NCI-H1092 (cell line): ENCODE measurements at regions not wholly inside any gene's neighbourhood (a gene's known extent, or its start where the extent isn't known, plus 50 kb on each side); places are given as distances from the start of the nearest gene placed in this dataset.

Experiments
- DNase-seq: peaks from one replicate; lab custom pipeline; 2025; lab: John Stamatoyannopoulos, UW

DNA sequence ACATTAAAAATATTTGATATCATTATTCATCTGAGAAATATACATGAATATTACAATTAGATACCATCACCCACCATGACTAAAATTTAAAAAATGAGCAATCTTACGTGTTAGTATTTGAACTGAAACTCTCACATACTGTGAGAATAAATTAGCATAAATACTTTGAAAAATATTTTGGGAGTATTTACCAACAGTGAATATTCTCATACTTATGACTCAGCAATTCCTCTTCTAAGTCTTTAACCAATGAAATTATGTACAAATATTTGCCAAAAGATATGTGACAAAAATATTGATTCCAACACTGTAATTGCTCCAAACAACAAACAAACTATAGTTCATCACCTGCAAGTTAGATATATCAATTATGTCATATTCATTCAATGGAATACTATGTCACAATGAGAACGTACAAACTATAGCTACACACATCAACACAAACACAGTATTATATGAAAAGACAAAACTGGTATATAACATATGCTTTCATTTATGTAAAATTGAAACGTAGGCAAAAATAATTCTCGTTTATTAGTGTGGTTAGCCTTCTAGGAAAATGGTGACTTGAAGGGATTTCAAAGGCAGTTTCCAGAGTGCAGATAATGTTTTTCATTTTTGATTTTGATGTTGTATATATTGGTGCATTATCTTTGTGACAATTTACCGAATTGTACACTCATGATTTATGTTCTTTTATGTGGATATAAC lies 742.2 kb downstream of the SLC16A7 start:
- no peak for DNase-seq

GRCh38 chr12:60345442-60345841 lies 749.6 kb downstream of the SLC16A7 start:
- no peak for DNase-seq

- DNase-seq = no peak
Observed at GRCh38 chr12:60349232-60349978, 753.6 kb downstream of the SLC16A7 start.

- DNase-seq = no peak
Observed at GRCh38 chr12:60387356-60387755, 791.5 kb downstream of the SLC16A7 start.

DNA sequence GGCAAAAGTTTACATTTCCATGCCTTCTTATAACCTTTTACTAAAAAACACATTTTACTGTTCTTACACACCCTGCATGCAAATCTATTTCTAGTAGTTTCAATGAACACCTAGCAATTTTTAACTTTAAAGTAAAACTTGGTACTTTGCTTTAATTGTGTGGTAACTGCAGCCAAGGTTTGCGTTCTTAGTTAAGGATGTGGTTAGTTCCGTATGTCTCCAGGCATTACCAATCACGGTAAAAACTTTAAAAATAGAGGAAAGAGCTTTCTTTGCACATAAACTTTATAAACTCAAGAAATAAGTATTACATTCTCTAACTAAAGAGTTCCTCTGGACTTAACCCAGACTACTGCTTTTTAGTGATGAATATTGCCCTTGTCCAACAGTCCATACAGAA lies 795.2 kb downstream of the SLC16A7 start:
- no peak for DNase-seq

DNA sequence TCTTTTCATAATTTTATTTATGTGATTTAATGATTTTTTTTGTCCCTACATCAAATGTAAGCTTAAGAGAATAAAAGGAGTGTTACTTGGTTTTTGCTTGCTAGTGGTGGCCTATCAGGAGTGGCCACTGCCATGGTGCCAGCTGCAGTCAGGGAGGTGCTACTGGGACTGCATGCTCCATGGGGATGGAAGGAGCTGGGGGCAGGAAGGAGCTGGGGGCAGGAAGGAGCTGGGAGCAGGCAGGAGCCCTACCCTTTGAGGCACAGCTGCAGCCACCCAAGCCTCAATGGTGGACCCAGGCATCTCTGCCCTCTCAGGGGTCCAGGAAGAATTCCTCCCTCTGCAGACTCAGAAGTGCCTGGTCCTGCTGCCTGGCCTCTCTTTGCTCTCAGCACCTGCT lies 796.0 kb downstream of the SLC16A7 start:
- DNase-seq = no peak

- no peak for DNase-seq
Observed at GRCh38 chr12:60393093-60393492, 797.3 kb downstream of the SLC16A7 start.

GRCh38 chr12:60394665-60395064 lies 798.8 kb downstream of the SLC16A7 start:
- no peak for DNase-seq

GRCh38 chr12:60398547-60398946 lies 802.7 kb downstream of the SLC16A7 start:
- DNase-seq = no peak

DNA sequence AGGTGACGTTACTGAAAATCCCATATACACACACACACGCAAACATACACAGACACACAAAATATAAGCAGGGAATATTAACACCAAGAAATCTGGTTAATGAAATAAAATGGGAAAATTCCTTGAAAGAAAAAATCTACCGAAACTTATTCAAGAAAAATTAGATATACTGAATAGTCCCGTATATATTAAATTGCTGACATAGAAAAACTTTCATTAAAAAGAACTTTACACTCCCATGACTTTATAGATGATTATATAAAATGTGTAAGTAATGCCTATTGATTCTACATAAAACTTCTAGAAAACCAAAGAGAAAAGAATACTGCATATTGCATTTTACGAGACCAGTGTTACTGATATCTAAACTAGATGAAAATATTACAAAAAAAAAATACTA lies 803.2 kb downstream of the SLC16A7 start:
- DNase-seq = no peak

DNA sequence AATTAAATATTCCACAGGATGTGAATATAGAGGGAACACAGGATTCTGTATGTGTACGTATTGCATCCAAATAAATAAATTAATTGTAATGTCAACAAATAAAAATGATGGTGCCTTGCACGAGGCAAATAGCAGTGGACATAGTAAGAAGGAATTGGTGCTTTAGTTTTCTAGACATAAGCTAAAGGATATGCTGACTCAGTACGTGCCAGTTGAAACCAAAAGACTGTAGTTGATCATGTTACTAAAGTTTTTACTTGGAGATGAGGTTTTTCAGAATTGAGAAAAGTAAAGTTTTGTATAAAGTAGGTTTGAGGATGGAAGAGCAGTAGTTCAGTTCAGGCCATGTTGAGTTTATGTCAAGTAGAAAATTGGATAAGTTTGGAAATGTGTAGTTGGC lies 807.2 kb downstream of the SLC16A7 start:
- no peak for DNase-seq

- DNase-seq = no peak
Observed at GRCh38 chr12:60415351-60415750, 819.5 kb downstream of the SLC16A7 start.

DNA sequence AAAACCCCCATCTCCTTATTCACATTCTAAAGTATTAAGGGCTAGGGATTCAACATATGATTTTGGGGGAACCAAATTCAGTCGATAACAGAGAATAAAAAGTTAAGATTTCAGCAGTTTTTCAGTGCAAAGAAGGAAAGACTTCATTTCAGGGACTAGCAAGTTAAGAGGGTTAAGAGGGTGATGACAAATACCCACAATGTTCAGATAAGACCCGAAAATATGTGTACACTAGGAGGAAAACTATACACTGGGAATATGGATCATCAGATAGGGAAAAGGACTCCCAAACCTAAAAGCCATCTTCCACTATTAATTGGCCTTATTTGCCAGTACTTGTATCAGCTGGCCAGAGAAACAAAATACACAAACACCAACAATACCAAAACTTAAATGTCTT lies 824.2 kb downstream of the SLC16A7 start:
- no peak for DNase-seq

- no peak for DNase-seq
Observed at GRCh38 chr12:60421741-60422140, 825.9 kb downstream of the SLC16A7 start.

- no peak for DNase-seq
Observed at GRCh38 chr12:60437297-60437696, 841.5 kb downstream of the SLC16A7 start.

GRCh38 chr12:60441577-60441976 lies 845.7 kb downstream of the SLC16A7 start:
- no peak for DNase-seq

GRCh38 chr12:60451457-60451856 lies 855.6 kb downstream of the SLC16A7 start:
- DNase-seq = no peak

- no peak for DNase-seq
Observed at GRCh38 chr12:60465060-60465459, 869.2 kb downstream of the SLC16A7 start.

DNA sequence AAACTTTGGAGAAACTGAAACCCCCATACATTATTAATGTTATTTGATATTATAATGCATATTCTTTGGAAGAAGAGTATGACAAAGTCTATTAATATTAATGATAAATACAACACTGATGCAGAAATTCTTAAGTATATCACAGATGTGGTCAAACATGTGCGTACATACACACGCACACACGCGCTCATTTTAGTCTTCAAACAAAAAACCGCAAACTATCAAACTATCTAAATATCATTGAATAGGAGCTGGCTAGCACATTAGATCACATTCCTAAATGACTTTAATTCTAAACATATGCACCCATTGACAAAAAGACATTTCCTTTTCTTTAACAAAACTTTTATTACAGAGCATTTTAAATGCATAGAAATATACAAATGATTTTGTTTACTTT lies 872.7 kb downstream of the SLC16A7 start:
- DNase-seq = no peak

DNA sequence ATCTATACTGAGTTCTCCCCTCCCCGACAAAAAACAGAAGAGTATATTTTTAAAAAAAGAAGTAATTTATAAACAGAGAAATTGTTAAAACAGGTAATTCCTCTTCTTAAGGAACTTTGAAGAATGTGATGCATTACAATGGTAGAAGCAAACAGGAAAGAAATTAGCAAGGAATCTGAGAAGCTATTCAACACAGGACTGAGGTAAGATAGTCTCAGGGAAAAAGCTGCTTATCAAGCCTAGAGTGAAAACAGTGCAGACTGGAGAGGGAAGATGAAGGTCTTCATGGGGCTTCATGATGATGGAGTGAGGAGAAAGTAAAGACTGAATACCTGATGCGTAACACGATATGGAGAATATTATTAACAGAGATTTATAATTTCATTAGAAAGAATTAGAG lies 880.0 kb downstream of the SLC16A7 start:
- no peak for DNase-seq

DNA sequence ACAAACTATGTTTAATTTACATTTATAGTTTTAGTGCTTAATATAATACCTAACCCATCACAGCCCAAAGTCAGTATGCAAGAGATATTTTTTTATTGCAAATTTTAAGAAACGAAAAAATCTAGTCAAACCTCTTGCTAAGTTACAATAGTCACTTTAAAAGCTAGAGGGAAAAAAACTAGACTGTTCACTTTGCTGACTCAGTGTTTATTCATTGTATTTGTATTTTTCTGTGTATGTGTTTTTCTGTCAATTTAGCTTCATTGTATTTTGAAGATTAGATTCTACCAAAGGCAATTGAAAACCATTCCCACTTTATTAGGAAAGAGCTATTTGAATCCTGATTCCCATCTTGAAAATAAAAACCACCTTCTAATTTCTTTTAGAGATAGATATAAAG lies 891.5 kb downstream of the SLC16A7 start:
- no peak for DNase-seq

DNA sequence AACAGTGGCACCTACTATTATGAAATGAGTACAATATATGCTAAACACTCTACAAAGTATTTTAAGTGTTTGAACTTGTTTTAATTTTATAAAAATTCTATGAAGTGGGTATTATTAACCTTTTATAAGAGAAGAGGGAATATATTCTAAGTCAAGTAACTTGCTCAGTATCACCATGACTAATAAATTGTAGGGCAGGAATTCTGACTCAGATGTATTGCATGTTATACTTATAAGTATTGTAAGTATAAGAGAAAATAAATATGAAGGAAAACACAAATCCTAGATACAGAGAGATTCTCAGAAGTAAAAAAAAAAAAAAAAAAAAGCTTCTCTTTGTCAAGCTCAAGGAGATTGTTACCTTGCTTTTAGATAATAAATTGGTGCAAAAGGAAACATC lies 893.2 kb downstream of the SLC16A7 start:
- DNase-seq = no peak

- no peak for DNase-seq
Observed at GRCh38 chr12:60494244-60494643, 898.4 kb downstream of the SLC16A7 start.

DNA sequence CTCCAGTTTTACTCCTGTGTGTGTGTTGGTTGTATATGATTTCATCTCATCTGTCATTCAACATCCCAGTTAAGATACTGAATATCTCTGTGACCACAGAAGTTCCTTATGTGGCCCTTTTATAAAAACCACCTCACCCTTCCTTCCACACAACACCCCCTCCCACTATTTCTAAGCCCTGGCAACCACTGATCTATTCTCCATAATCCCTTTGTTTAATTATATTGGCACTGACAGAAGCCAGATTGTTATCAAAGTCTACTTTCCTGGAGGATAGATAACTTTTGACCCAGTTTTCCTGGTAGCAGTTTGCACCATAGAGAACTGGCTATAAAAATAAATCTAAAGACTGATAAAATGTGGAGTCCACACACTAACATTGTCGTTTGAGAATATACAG lies 902.8 kb downstream of the SLC16A7 start:
- no peak for DNase-seq
